ENCODE measurements at regions not wholly inside any gene's neighbourhood (a gene's known extent, or its start where the extent isn't known, plus 50 kb on each side); places are given as distances from the start of the nearest gene placed in this dataset.

- H3K27ac ChIP-seq (ENCODE audit: low read depth, low read length) = no peak overlapping the region
- no peak for DNase-seq (ENCODE audit: insufficient read length, low spot score, missing footprints)
- no peak overlapping the region for H3K4me3 ChIP-seq (ENCODE audit: insufficient read depth, low read length)
- H3K4me1 ChIP-seq (ENCODE audit: insufficient read depth, low read length) = no peaks in the 10 kb centered on the region
- TF ChIP-seq, protein P1, sequence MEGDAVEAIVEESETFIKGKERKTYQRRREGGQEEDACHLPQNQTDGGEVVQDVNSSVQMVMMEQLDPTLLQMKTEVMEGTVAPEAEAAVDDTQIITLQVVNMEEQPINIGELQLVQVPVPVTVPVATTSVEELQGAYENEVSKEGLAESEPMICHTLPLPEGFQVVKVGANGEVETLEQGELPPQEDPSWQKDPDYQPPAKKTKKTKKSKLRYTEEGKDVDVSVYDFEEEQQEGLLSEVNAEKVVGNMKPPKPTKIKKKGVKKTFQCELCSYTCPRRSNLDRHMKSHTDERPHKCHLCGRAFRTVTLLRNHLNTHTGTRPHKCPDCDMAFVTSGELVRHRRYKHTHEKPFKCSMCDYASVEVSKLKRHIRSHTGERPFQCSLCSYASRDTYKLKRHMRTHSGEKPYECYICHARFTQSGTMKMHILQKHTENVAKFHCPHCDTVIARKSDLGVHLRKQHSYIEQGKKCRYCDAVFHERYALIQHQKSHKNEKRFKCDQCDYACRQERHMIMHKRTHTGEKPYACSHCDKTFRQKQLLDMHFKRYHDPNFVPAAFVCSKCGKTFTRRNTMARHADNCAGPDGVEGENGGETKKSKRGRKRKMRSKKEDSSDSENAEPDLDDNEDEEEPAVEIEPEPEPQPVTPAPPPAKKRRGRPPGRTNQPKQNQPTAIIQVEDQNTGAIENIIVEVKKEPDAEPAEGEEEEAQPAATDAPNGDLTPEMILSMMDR (IDR thresholded peaks at IDR 0.05; ENCODE audit: extremely low read depth, low read depth, low read length) = no peak
- H3K9me3 ChIP-seq (ENCODE audit: low read depth, low read length) = no peaks in the 10 kb centered on the region
- H4K20me1 ChIP-seq (ENCODE audit: insufficient read depth, low read length) = no peaks in the 10 kb centered on the region
- no peak overlapping the region for H3K4me2 ChIP-seq (ENCODE audit: insufficient read depth, low read length)
- H3K79me2 ChIP-seq (ENCODE audit: insufficient read depth, low read length) = no peaks in the 10 kb centered on the region
- H2AFZ ChIP-seq (ENCODE audit: low read length) = no peak overlapping the region
- H3K36me3 ChIP-seq (ENCODE audit: insufficient read depth, low read length) = no peaks in the 10 kb centered on the region
- no peaks in the 10 kb centered on the region for H3K27me3 ChIP-seq (ENCODE audit: insufficient read depth, low read length)
These were observed 242.2 kb upstream of the KBTBD8 start for GRCh38 chr3:66755924-66756323.

- Histone ChIP-seq H4K20me1 (ENCODE audit: insufficient read depth, low read length) (no peaks in the 10 kb centered on the region), H3K27ac (ENCODE audit: low read depth, low read length) (no peak overlapping the region), H3K4me3 (ENCODE audit: insufficient read depth, low read length) (no peak overlapping the region), H2AFZ (ENCODE audit: low read length) (no peak overlapping the region), H3K4me1 (ENCODE audit: insufficient read depth, low read length) (no peaks in the 10 kb centered on the region), H3K9me3 (ENCODE audit: low read depth, low read length) (no peaks in the 10 kb centered on the region), H3K36me3 (ENCODE audit: insufficient read depth, low read length) (no peaks in the 10 kb centered on the region), H3K4me2 (ENCODE audit: insufficient read depth, low read length) (no peak overlapping the region), H3K79me2 (ENCODE audit: insufficient read depth, low read length) (no peaks in the 10 kb centered on the region), H3K27me3 (ENCODE audit: insufficient read depth, low read length) (no peaks in the 10 kb centered on the region)
- no peak for DNase-seq (ENCODE audit: insufficient read length, low spot score, missing footprints)
- TF ChIP-seq, protein P1 (IDR thresholded peaks at IDR 0.05; ENCODE audit: extremely low read depth, low read depth, low read length) = no peak
These were observed 241.6 kb upstream of the KBTBD8 start for GRCh38 chr3:66756468-66757036.

GRCh38 chr3:66761093-66761780 is 236.9 kb upstream of the KBTBD8 start:
- Histone ChIP-seq H3K9me3 (ENCODE audit: low read depth, low read length) (no peaks in the 10 kb centered on the region), H3K4me2 (ENCODE audit: insufficient read depth, low read length) (no peak overlapping the region), H3K36me3 (ENCODE audit: insufficient read depth, low read length) (no peaks in the 10 kb centered on the region), H2AFZ (ENCODE audit: low read length) (no peak overlapping the region), H3K4me3 (ENCODE audit: insufficient read depth, low read length) (no peak overlapping the region), H3K27ac (ENCODE audit: low read depth, low read length) (no peak overlapping the region), H4K20me1 (ENCODE audit: insufficient read depth, low read length) (no peaks in the 10 kb centered on the region), H3K79me2 (ENCODE audit: insufficient read depth, low read length) (no peaks in the 10 kb centered on the region), H3K4me1 (ENCODE audit: insufficient read depth, low read length) (no peaks in the 10 kb centered on the region), H3K27me3 (ENCODE audit: insufficient read depth, low read length) (no peaks in the 10 kb centered on the region)
- no peak for DNase-seq (ENCODE audit: insufficient read length, low spot score, missing footprints)
- TF ChIP-seq, protein P1 (IDR thresholded peaks at IDR 0.05; ENCODE audit: extremely low read depth, low read depth, low read length) = no peak

GRCh38 chr3:66762916-66763693 is 235.0 kb upstream of the KBTBD8 start:
- Histone ChIP-seq H3K36me3 (ENCODE audit: insufficient read depth, low read length) (no peaks in the 10 kb centered on the region), H3K79me2 (ENCODE audit: insufficient read depth, low read length) (no peaks in the 10 kb centered on the region), H4K20me1 (ENCODE audit: insufficient read depth, low read length) (no peaks in the 10 kb centered on the region), H3K27me3 (ENCODE audit: insufficient read depth, low read length) (no peaks in the 10 kb centered on the region), H2AFZ (ENCODE audit: low read length) (no peak overlapping the region), H3K4me2 (ENCODE audit: insufficient read depth, low read length) (no peak overlapping the region), H3K4me3 (ENCODE audit: insufficient read depth, low read length) (no peak overlapping the region), H3K9me3 (ENCODE audit: low read depth, low read length) (no peaks in the 10 kb centered on the region), H3K27ac (ENCODE audit: low read depth, low read length) (no peak overlapping the region), H3K4me1 (ENCODE audit: insufficient read depth, low read length) (no peaks in the 10 kb centered on the region)
- TF ChIP-seq, protein P1 (IDR thresholded peaks at IDR 0.05; ENCODE audit: extremely low read depth, low read depth, low read length) = no peak
- no peak for DNase-seq (ENCODE audit: insufficient read length, low spot score, missing footprints)
